NCI-H526 treated with DMSO at 0.1 percent for 48 hours (cell line): ENCODE measurements at regions not wholly inside any gene's neighbourhood (a gene's known extent, or its start where the extent isn't known, plus 50 kb on each side); places are given as distances from the start of the nearest gene placed in this dataset.

Source experiments
- DNase-seq: peaks from one replicate; lab custom pipeline; 2025; lab: John Stamatoyannopoulos, UW

GRCh38 chr9:7984203-7984602 is 184.6 kb upstream of the DMAC1 start:
- peak; percentile 60 for DNase-seq

GRCh38 chr9:7983490-7983889 is 183.9 kb upstream of the DMAC1 start:
- peak; percentile 67 for DNase-seq

GRCh38 chr9:7982907-7983306 is 183.3 kb upstream of the DMAC1 start:
- no peak for DNase-seq

- no peak for DNase-seq
These were observed 181.2 kb upstream of the DMAC1 start for GRCh38 chr9:7980691-7981289.

GRCh38 chr9:7980041-7980440 is 180.5 kb upstream of the DMAC1 start:
- no peak for DNase-seq

GRCh38 chr9:7979611-7980010 is 180.0 kb upstream of the DMAC1 start:
- DNase-seq, result peak; percentile 42

- no peak for DNase-seq
These were observed 178.0 kb upstream of the DMAC1 start for GRCh38 chr9:7977586-7977985.

GRCh38 chr9:7976856-7977255 is 177.3 kb upstream of the DMAC1 start:
- no peak for DNase-seq

GRCh38 chr9:7976167-7976755 is 176.7 kb upstream of the DMAC1 start:
- DNase-seq, result no peak

- DNase-seq, result no peak
These were observed 175.8 kb upstream of the DMAC1 start for GRCh38 chr9:7975336-7975735.

- DNase-seq, result no peak
These were observed 174.9 kb upstream of the DMAC1 start for GRCh38 chr9:7974335-7974960.

GRCh38 chr9:7973123-7973522 is 173.5 kb upstream of the DMAC1 start:
- DNase-seq, result no peak

GRCh38 chr9:7970681-7971330 is 171.2 kb upstream of the DMAC1 start:
- DNase-seq, result no peak

- DNase-seq, result no peak
These were observed 169.1 kb upstream of the DMAC1 start for GRCh38 chr9:7968687-7969086.

GRCh38 chr9:7967851-7968250 is 168.3 kb upstream of the DMAC1 start:
- DNase-seq, result no peak

- no peak for DNase-seq
These were observed 167.7 kb upstream of the DMAC1 start for GRCh38 chr9:7967093-7967827.

- DNase-seq, result no peak
These were observed 165.5 kb upstream of the DMAC1 start for GRCh38 chr9:7965063-7965462.

- DNase-seq, result no peak
These were observed 163.4 kb upstream of the DMAC1 start for GRCh38 chr9:7963026-7963425.

GRCh38 chr9:7961076-7961475 is 161.5 kb upstream of the DMAC1 start:
- no peak for DNase-seq

- DNase-seq, result no peak
These were observed 160.9 kb upstream of the DMAC1 start for GRCh38 chr9:7960320-7961050.

GRCh38 chr9:7957803-7958202 is 158.2 kb upstream of the DMAC1 start:
- DNase-seq, result no peak

GRCh38 chr9:7947577-7947976 is 148.0 kb upstream of the DMAC1 start:
- no peak for DNase-seq
